ENCODE measurements at regions not wholly inside any gene's neighbourhood (a gene's known extent, or its start where the extent isn't known, plus 50 kb on each side); places are given as distances from the start of the nearest gene placed in this dataset.

- TF ChIP-seq CTCF (conservative IDR thresholded peaks at IDR 0.05; ENCODE audit: low read length) (no peak), EZH2phosphoT487 (IDR thresholded peaks at IDR 0.05; ENCODE audit: borderline replicate concordance, low read depth, low read length) (no peak)
These were observed 237.5 kb upstream of the IL12A start for GRCh38 chr3:159751146-159751545.

All from OCI-LY7 (cell line).